SKM-1 treated with dmso at 0.1 percent for 144 hours (cell line): ENCODE measurements at regions not wholly inside any gene's neighbourhood (a gene's known extent, or its start where the extent isn't known, plus 50 kb on each side); places are given as distances from the start of the nearest gene placed in this dataset.
A peak's percentile ranks its signal among the peaks of the same experiment; 100 is the strongest.

Source experiments
- DNase-seq: peaks from one replicate; lab custom pipeline; 2025; ENCODE audit not compliant: unreplicated experiment; lab: John Stamatoyannopoulos, UW

- DNase-seq = no peak
These were observed 400.2 kb downstream of the SLITRK5 start for GRCh38 chr13:88071371-88071770.

- DNase-seq = no peak
These were observed 403.8 kb downstream of the SLITRK5 start for GRCh38 chr13:88074794-88075510.

GRCh38 chr13:88085036-88085435 is 413.9 kb downstream of the SLITRK5 start:
- no peak for DNase-seq

- no peak for DNase-seq
These were observed 415.4 kb downstream of the SLITRK5 start for GRCh38 chr13:88086577-88086976.

GRCh38 chr13:88097541-88097940 is 426.4 kb downstream of the SLITRK5 start:
- no peak for DNase-seq

GRCh38 chr13:88103824-88104223 is 432.7 kb downstream of the SLITRK5 start:
- DNase-seq = no peak

GRCh38 chr13:88104576-88104975 is 433.4 kb downstream of the SLITRK5 start:
- no peak for DNase-seq

GRCh38 chr13:88107570-88107969 is 436.4 kb downstream of the SLITRK5 start:
- DNase-seq = no peak

- DNase-seq = peak; percentile 44
These were observed 441.4 kb downstream of the SLITRK5 start for GRCh38 chr13:88112526-88112925.

GRCh38 chr13:88115976-88116375 is 444.8 kb downstream of the SLITRK5 start:
- DNase-seq = no peak

- DNase-seq = no peak
These were observed 447.8 kb downstream of the SLITRK5 start for GRCh38 chr13:88118952-88119351.

- DNase-seq = no peak
These were observed 453.0 kb downstream of the SLITRK5 start for GRCh38 chr13:88124142-88124541.

- no peak for DNase-seq
These were observed 453.9 kb downstream of the SLITRK5 start for GRCh38 chr13:88125055-88125454.

GRCh38 chr13:88136098-88136790 is 465.1 kb downstream of the SLITRK5 start:
- DNase-seq = no peak

- no peak for DNase-seq
These were observed 471.5 kb downstream of the SLITRK5 start for GRCh38 chr13:88142653-88143052.

GRCh38 chr13:88144580-88144979 is 473.4 kb downstream of the SLITRK5 start:
- no peak for DNase-seq

- no peak for DNase-seq
These were observed 482.2 kb downstream of the SLITRK5 start for GRCh38 chr13:88153353-88153752.

GRCh38 chr13:88154001-88154400 is 482.8 kb downstream of the SLITRK5 start:
- DNase-seq = no peak

- DNase-seq = no peak
These were observed 491.0 kb downstream of the SLITRK5 start for GRCh38 chr13:88162076-88162702.

- DNase-seq = no peak
These were observed 505.1 kb downstream of the SLITRK5 start for GRCh38 chr13:88176231-88176630.

GRCh38 chr13:88183440-88183839 is 512.3 kb downstream of the SLITRK5 start:
- DNase-seq = no peak

- no peak for DNase-seq
These were observed 517.8 kb downstream of the SLITRK5 start for GRCh38 chr13:88188986-88189385.
